ENCODE measurements at regions not wholly inside any gene's neighbourhood (a gene's known extent, or its start where the extent isn't known, plus 50 kb on each side); places are given as distances from the start of the nearest gene placed in this dataset.
"Not testable (repeated sequence)": the region's sequence is repeated elsewhere in the genome, so short reads cannot be mapped to it uniquely, and the experiment has no call there.

GRCh38 chr2:59856391-59856790 lies 697.1 kb downstream of the BCL11A start:
- intact Hi-C loops (cut with DNase I) = no loop called here
- DNase-seq (no peak), ATAC-seq (ENCODE audit: poor library complexity) (no peak)

- intact Hi-C loops (cut with DNase I) = no loop called here
- DNase-seq (no peak), ATAC-seq (ENCODE audit: poor library complexity) (no peak)
These were observed 700.4 kb downstream of the BCL11A start for GRCh38 chr2:59853032-59853431.

DNA sequence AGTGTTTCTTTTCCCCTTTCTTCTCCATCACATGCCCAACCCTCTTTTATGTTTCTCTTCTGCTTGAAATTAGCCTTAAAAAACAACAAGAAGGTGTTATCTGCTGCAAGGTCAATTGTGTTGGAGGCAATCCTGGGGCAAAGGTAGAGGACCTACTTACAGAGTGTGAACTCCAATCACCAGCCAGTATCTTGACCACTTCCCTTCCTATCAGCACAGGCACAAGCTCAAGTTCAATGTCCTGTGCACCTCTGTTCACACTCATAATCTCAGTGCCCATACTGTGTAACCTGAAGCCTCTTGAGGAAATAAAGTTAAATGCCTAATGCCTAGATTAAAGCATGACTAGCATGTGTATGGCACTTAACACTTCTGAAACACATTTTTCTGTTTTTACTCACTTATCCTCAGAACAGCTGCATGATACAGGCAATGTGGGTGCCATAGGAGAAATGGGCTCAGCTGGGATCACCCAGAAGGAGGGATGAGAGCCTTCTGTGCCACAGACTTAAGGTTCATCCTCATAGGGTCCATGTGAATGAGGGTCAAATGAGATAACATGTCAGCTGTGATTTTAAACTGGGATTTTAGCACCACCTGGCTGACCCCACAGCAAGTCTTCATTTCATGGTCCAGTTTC lies 701.5 kb downstream of the BCL11A start:
- ATAC-seq (ENCODE audit: poor library complexity) (no peak), DNase-seq (no peak)
- intact Hi-C loops (cut with DNase I) = no loop called here

- intact Hi-C loops (cut with DNase I) = no loop called here
- no peak for ATAC-seq (ENCODE audit: poor library complexity)
- DNase-seq = no peak
These were observed 702.9 kb downstream of the BCL11A start for GRCh38 chr2:59850554-59850953.

GRCh38 chr2:59833941-59834340 lies 719.5 kb downstream of the BCL11A start:
- intact Hi-C loops (cut with DNase I) = no loop called here
- ATAC-seq (ENCODE audit: poor library complexity) = no peak

DNA sequence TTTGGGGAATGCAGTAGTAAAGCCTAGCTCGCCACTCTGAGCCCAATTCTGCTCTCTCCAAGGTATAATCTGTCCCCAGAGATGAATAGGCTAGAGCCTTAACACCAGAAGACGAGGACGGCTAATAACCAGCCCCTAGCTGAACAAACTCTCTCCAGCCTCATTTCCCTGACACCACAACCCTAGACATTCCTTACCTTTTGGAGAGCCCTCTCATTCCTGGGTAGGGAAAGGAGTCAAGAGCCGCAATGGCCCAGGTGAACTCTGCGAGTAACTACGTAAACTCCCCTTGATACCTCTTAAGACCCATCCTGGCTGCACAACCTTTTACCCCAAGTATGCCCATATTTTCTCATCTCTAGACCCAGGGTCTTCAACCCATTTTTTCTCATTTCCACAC lies 722.9 kb downstream of the BCL11A start:
- ATAC-seq (ENCODE audit: poor library complexity) (no peak), DNase-seq (no peak)
- intact Hi-C loops (cut with DNase I) = no loop called here

More at GRCh38 chr2:59833941-59834340, 719.5 kb downstream of the BCL11A start:
- no peak for DNase-seq

GRCh38 chr2:59827677-59828076 lies 725.8 kb downstream of the BCL11A start:
- intact Hi-C loops (cut with DNase I) = no loop called here
- DNase-seq = no peak
- no peak for ATAC-seq (ENCODE audit: poor library complexity)

- no peak for DNase-seq
- no peak for ATAC-seq (ENCODE audit: poor library complexity)
- intact Hi-C loops (cut with DNase I) = no loop called here
These were observed 727.3 kb downstream of the BCL11A start for GRCh38 chr2:59826177-59826576.

GRCh38 chr2:59824314-59824713 lies 729.1 kb downstream of the BCL11A start:
- DNase-seq (no peak), ATAC-seq (ENCODE audit: poor library complexity) (no peak)
- intact Hi-C loops (cut with DNase I) = no loop called here

DNA sequence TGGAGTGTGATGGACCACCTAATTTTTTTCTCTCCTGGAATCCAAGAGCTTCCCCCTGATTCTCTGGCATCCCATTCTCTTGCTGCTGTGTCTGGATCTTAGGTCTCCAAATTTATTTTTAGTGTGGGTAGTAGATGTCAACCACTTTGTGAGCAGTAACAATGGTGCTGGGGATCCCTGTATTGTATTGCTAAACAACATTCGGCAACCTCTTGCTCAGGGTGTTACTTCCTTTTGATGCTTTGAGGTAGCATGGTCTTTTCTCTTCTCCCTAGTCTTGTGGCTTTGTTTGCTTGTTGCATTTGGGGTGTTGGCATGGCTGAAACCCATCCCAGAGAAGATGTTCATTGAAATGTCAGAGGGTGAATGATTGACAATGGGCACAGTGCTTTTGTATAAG lies 737.4 kb downstream of the BCL11A start:
- ATAC-seq (ENCODE audit: poor library complexity) (no peak), DNase-seq (no peak)
- intact Hi-C loops (cut with DNase I) = no loop called here

DNA sequence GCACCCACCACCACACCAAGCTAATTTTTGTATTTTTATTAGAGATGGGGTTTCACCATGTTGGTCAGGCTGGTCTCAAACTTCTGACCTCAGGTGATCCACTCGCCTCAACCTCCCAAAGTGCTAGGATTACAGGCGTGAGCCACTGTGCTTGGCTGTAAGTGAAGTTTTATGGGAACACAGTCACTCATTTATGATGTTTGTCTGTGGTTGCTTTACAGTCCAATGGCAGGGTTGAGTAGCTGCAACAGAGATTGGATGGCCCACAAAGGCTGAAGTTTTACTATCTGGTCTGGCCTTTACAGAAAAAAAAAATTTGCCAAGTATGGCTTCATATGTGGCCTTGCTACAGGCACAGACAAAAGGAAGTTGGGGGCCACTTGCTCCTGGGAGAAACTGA lies 743.2 kb downstream of the BCL11A start:
- ATAC-seq (ENCODE audit: poor library complexity); intact Hi-C loops (cut with DNase I); DNase-seq: not testable (repeated sequence)

- intact Hi-C loops (cut with DNase I) = no loop called here
- ATAC-seq (ENCODE audit: poor library complexity) = no peak
- no peak for DNase-seq
These were observed 747.0 kb downstream of the BCL11A start for GRCh38 chr2:59806486-59806885.

- DNase-seq = no peak
- intact Hi-C loops (cut with DNase I) = no loop called here
- ATAC-seq (ENCODE audit: poor library complexity) = no peak
These were observed 748.7 kb downstream of the BCL11A start for GRCh38 chr2:59804732-59805131.

- ATAC-seq (ENCODE audit: poor library complexity) (no peak), DNase-seq (no peak)
- intact Hi-C loops (cut with DNase I) = no loop called here
These were observed 749.9 kb downstream of the BCL11A start for GRCh38 chr2:59803586-59803985.

- intact Hi-C loops (cut with DNase I) = no loop called here
- ATAC-seq (ENCODE audit: poor library complexity) (no peak), DNase-seq (no peak)
These were observed 754.7 kb downstream of the BCL11A start for GRCh38 chr2:59798687-59799232.

GRCh38 chr2:59791004-59791618 lies 762.3 kb downstream of the BCL11A start:
- ATAC-seq (ENCODE audit: poor library complexity) (no peak), DNase-seq (no peak)
- intact Hi-C loops (cut with DNase I) = no loop called here

- DNase-seq (no peak), ATAC-seq (ENCODE audit: poor library complexity) (no peak)
- intact Hi-C loops (cut with DNase I) = no loop called here
These were observed 763.1 kb downstream of the BCL11A start for GRCh38 chr2:59790186-59791003.

GRCh38 chr2:59789523-59789922 lies 763.9 kb downstream of the BCL11A start:
- intact Hi-C loops (cut with DNase I) = no loop called here
- DNase-seq (no peak), ATAC-seq (ENCODE audit: poor library complexity) (no peak)

DNA sequence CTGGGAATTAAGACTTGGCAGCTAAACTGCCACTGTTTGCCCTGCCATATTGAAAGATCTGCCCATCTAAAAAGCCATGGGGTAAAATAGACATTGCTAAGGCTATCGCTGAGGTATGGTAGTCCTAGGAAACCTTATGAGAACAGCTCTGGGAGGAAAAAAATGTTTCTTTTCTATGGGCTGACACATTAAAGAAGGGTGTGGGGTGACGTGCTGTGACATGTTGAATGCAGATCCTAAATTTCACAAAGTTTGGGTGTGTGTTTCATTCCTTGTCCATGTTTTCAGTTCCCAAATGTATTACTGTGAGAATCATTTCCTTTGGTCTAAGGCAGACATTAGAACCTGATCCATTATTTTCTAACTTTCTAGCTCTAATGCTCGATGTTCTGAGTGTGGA lies 766.4 kb downstream of the BCL11A start:
- ATAC-seq (ENCODE audit: poor library complexity) (no peak), DNase-seq (no peak)
- intact Hi-C loops (cut with DNase I) = no loop called here

GRCh38 chr2:59786684-59787083 lies 766.8 kb downstream of the BCL11A start:
- intact Hi-C loops (cut with DNase I) = no loop called here
- no peak for ATAC-seq (ENCODE audit: poor library complexity)

More at GRCh38 chr2:59786684-59787083, 766.8 kb downstream of the BCL11A start:
- no peak for DNase-seq

All from Right ventricle myocardium superior (tissue), 1 donor.